SJCRH30 (cell line): ENCODE measurements at regions not wholly inside any gene's neighbourhood (a gene's known extent, or its start where the extent isn't known, plus 50 kb on each side); places are given as distances from the start of the nearest gene placed in this dataset.

Experiments used
- DNase-seq, 2 experiments: peaks; one replicate each; pipeline ENCODE4 v3.0.0-alpha.2; 2015 to 2020
- H3K27ac ChIP-seq: fragments of 250-450 bp; sonication (Bioruptor Pico); 2 replicates; pipeline ENCODE4 v1.5.1; 2020; ENCODE audit warnings: mild to moderate bottlenecking, moderate library complexity
- H3K27me3 ChIP-seq: fragments of 250-450 bp; sonication (Bioruptor Pico); 2 replicates; pipeline ENCODE4 v1.5.1; 2020; ENCODE audit warnings: mild to moderate bottlenecking, moderate library complexity
- H3K36me3 ChIP-seq: fragments of 250-450 bp; sonication (Bioruptor Pico); 2 replicates; pipeline ENCODE4 v1.5.1; 2020; ENCODE audit warnings: mild to moderate bottlenecking, moderate library complexity
- H3K4me1 ChIP-seq: fragments of 250-450 bp; sonication (Bioruptor Pico); 2 replicates; pipeline ENCODE4 v1.5.1; 2020; ENCODE audit warnings: mild to moderate bottlenecking, moderate library complexity
- H3K4me3 ChIP-seq: fragments of 250-450 bp; sonication (Bioruptor Pico); 2 replicates; pipeline ENCODE4 v1.5.1; 2020; ENCODE audit warnings: mild to moderate bottlenecking, moderate library complexity
- H3K9me3 ChIP-seq: fragments of 250-450 bp; sonication (Bioruptor Pico); replicated peaks from 2 replicates; pipeline ENCODE4 v1.5.1; 2020; ENCODE audit warnings: mild to moderate bottlenecking, moderate library complexity

DNA sequence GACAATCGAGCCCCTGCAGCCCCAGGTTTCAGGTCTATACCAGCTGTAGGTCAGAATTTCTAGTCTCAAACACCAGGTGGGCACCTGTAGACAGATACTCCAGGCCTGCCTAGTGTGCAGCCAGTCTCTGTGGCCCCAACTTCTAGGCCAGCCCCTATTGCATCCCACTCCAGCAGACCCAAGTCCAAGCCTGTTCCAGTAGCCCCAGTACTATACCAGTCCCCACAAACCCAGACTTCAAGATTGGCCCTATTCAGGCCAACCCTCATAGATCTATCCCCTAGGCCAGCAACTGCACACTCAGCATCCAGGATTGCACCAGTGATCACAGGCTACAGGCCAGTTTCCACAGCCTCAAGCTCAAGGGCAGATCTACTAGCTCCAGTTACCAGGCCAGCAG is 344.0 kb downstream of the PYDC2 start:
- Histone ChIP-seq H3K9me3 (no peaks in the 10 kb centered on the region), H3K27ac (no peak overlapping the region), H3K36me3 (no peaks in the 10 kb centered on the region), H3K4me1 (no peaks in the 10 kb centered on the region), H3K4me3 (no peak overlapping the region), H3K27me3 (no peaks in the 10 kb centered on the region)
- no peak for DNase-seq

DNA sequence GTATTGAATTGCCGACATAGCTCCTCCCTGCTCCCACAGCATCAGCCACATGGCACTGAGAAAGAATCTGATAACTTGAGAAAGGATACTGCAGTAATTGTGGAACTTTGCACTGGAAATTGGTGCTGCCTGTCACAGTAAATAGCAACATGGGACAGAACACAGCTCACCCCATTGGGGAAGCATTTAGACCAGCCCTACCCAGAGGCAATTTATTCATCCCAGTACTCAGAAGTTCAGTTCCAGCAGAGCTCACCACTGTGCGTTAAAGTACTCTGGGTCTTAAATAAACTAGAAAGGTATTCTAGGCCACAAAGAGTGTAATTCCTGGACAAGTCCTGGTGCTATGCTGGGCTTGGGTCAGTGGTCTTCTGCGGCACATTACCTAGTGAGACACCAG is 347.1 kb downstream of the PYDC2 start:
- H3K4me3 ChIP-seq, result no peak overlapping the region
- H3K27ac ChIP-seq, result no peak overlapping the region
- H3K4me1 ChIP-seq, result no peaks in the 10 kb centered on the region
- H3K27me3 ChIP-seq, result no peaks in the 10 kb centered on the region
- DNase-seq, result no peak
- no peaks in the 10 kb centered on the region for H3K36me3 ChIP-seq
- H3K9me3 ChIP-seq, result no peaks in the 10 kb centered on the region

DNA sequence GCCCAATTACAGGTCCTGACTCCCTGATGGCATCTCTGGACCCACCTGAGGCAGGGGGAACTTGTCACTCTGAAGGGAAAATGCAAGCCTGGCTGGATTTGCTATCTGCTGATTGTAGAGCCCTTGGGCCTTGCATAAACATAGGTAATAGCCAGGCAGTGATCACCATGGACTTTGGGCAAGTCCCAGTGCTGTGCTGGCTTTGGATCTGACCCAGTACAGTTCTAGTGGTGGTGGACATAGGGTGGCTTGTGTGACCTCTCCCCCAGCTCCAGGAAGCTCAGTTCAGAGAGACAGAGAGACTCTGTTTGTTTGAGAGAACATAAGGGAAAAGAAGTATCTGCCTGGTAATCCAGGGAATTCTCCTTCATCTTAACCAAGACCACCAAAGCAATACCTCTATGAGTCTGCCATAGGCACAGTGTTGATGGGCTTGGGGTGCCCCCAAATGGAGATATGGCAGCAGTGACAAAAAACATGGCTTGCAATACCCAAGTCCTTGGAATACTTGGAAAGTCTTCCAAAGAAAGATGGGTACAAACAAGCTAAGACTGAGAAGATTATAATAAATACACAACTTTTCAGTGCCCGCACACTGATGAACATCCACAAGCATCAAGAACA is 348.5 kb downstream of the PYDC2 start:
- H3K36me3 ChIP-seq, result no peaks in the 10 kb centered on the region
- no peaks in the 10 kb centered on the region for H3K27me3 ChIP-seq
- no peaks in the 10 kb centered on the region for H3K9me3 ChIP-seq
- peak in 1 of 2 experiments; percentile 13 for DNase-seq
- H3K4me3 ChIP-seq, result no peak overlapping the region
- no peaks in the 10 kb centered on the region for H3K4me1 ChIP-seq
- H3K27ac ChIP-seq, result no peak overlapping the region

DNA sequence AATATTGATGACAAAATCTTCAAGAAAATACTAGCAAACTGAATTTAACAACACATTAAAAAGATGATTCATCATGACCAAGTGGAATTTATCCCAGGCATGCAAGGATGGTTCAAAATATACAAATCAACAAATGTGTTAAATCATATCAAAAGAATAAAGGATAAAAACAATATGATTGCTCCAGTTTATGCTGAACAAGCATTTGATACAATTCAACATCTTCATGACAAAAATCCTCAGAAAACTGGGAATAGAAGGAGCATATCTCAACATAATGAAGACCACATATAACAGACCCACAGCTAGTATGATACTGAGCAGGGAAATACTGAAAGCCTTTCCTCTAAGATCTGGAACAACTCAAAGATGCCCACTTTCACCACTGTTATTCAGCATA is 352.3 kb downstream of the PYDC2 start:
- no peaks in the 10 kb centered on the region for H3K9me3 ChIP-seq
- no peaks in the 10 kb centered on the region for H3K4me1 ChIP-seq
- DNase-seq, result no peak
- no peaks in the 10 kb centered on the region for H3K27me3 ChIP-seq
- no peak overlapping the region for H3K27ac ChIP-seq
- no peaks in the 10 kb centered on the region for H3K36me3 ChIP-seq
- H3K4me3 ChIP-seq, result no peak overlapping the region

DNA sequence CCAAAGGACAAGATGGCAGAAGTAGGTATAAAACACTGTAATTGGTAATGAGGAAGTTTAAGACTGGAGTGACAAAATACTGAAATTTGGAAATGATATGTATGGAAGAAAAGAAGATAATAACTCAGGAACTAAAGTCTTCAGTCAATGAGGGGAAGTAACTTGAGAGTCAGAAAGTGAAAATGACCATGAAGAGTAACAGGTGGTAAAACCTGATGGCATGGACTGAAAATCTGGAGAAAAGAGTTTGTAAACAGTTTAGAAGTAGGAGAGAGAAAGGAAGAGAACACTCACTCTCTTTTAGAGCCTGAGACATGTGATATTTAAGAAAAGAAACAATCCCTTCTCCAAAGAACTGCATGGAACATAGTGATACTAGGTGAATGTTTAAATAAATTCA is 387.9 kb downstream of the PYDC2 start:
- Histone ChIP-seq H3K4me1 (no peaks in the 10 kb centered on the region), H3K9me3 (no peaks in the 10 kb centered on the region), H3K36me3 (no peaks in the 10 kb centered on the region), H3K27me3 (no peaks in the 10 kb centered on the region), H3K27ac (no peak overlapping the region), H3K4me3 (no peak overlapping the region)
- peak in 1 of 2 experiments; percentile 31 for DNase-seq

DNA sequence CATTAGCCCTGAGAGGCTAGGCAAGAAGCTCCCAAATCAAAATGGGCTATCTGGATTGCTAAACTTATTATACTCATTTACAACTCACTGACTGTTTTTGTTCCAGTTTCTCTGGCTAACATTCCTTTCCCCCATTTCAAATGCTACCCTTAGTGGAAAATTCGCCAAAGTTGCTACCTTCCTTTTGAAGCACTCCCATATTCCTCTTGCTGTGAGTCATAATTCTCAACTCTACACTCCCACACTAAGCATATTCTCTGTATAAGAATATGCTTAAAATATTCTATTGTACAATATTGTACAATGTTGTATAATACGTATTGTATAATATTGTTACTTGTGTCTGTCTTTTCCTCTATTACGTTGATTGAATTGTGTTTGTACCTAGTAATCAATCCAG is 398.6 kb downstream of the PYDC2 start:
- Histone ChIP-seq H3K36me3 (no peaks in the 10 kb centered on the region), H3K27ac (no peak overlapping the region), H3K4me1 (no peaks in the 10 kb centered on the region), H3K4me3 (no peak overlapping the region), H3K9me3 (no peaks in the 10 kb centered on the region), H3K27me3 (no peaks in the 10 kb centered on the region)
- no peak for DNase-seq

DNA sequence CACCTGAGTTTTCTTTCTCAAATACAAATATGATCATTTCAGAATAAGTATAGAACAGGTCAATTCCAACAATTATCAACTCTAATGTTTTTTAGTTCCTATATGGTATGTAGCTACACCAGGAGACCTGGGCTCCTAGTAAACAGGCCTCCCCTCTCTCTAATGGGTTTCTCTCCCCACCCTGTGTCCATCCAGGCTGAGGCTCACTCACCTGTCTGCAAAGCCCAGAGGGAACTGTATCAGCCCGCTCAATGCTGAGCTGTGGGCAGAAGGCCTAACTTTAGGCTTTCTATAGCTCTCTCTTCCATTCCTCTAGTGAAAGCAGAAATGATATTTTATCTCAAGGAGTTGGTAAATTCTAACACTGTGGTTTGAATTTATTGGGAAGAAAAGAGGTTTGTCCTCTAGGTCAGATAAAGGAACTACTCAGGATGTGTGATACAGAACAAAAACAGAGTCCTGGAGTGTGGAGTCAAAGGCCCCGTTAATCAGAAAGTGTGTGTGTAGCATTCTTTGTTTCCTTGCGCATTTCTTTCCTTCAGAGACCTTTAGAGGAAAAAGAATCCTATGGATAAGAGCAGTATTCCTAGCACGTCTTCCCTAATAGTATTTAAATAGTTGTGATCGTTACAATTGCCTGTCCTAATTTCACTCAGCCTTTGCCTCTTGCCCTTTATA is 408.9 kb downstream of the PYDC2 start:
- no peak for DNase-seq
- no peaks in the 10 kb centered on the region for H3K9me3 ChIP-seq
- no peak overlapping the region for H3K27ac ChIP-seq
- H3K4me3 ChIP-seq, result no peak overlapping the region
- no peaks in the 10 kb centered on the region for H3K4me1 ChIP-seq
- H3K36me3 ChIP-seq, result no peaks in the 10 kb centered on the region
- H3K27me3 ChIP-seq, result no peaks in the 10 kb centered on the region

DNA sequence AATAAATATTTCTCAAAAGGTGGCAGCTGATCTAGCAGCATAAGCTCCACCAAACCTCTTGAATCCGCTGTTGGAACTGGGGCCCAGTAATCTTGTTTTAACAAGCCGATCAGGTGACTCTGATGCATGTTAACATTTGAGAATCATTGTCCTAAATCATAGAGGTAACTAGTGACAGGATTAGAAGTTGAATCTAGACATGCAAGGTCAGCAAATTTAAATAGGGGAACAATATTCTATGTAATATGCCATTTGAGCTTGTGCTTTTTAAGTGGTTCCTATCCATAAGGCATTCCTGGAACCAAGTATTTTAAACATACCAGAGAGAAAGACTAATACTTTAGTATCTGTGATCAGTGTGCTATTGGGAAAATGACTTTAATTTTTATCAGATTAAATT is 412.8 kb downstream of the PYDC2 start:
- no peak for DNase-seq
- Histone ChIP-seq H3K9me3 (no peaks in the 10 kb centered on the region), H3K27ac (no peak overlapping the region), H3K27me3 (no peaks in the 10 kb centered on the region), H3K36me3 (no peaks in the 10 kb centered on the region), H3K4me1 (no peaks in the 10 kb centered on the region), H3K4me3 (no peak overlapping the region)

DNA sequence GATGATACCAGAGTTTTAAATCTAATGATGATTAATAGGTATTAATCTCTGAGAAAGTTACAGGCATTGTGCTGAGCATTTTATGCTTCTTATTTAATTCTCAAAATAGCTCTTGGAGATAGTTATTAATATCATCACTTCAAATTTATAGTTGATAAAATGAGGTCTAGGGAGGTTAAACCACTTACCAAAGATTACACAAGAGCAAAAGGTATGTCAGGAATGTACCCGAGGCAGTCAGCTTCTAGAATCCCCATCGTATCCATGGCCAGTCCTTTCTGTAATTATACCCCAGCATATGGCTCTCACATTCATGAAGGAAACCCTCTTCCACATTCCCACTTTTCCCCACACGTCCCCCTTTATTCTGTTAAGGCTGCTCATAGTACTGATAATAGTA is 421.3 kb downstream of the PYDC2 start:
- no peaks in the 10 kb centered on the region for H3K27me3 ChIP-seq
- H3K27ac ChIP-seq, result no peak overlapping the region
- H3K9me3 ChIP-seq, result no peaks in the 10 kb centered on the region
- H3K4me1 ChIP-seq, result peaks cover 4% of the 10 kb centered on the region; the same call in 1 of the 2 replicates
- no peaks in the 10 kb centered on the region for H3K36me3 ChIP-seq
- H3K4me3 ChIP-seq, result no peak overlapping the region
- peak; percentile 3 to 6 for DNase-seq

DNA sequence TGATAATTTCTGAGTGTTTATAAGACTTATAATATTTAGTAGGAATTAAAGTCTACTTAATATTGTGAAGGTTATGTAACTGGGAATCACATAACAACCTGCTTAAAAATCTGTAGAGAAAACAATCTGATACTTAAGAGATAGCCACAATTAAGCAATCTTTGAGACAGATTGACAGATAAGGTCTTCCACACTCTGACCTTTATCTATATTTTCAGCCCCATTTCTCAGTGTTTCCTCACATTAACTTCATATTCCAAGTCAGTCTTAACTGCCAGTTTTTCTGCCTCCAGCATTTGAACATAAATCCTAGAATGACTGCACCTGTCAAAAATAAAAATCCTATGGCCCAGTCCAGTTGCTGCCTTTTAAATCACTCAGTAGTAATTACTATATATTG is 423.2 kb downstream of the PYDC2 start:
- H3K27me3 ChIP-seq, result no peaks in the 10 kb centered on the region
- DNase-seq, result no peak

DNA sequence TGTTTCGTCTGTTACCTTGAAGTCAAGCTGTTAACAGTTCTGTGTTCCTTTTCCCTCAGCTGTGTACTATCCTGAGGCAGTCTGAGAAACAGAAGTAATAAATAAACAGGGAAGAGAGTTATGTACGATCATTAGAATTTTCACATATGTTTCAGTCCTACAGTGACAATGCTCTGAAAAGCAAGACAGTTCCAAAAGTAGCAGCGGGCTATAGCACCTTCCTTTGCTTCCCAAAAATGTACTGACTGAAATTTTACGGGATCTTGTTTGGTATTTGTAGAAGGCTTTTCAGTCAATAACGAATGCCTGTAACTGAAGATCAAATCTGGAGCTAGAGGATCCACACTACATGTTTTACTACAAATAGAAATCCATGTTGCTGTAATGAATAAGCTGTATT is 428.1 kb downstream of the PYDC2 start:
- no peaks in the 10 kb centered on the region for H3K4me1 ChIP-seq
- no peaks in the 10 kb centered on the region for H3K36me3 ChIP-seq
- no peaks in the 10 kb centered on the region for H3K27me3 ChIP-seq
- H3K9me3 ChIP-seq, result no peaks in the 10 kb centered on the region
- no peak overlapping the region for H3K4me3 ChIP-seq
- no peak for DNase-seq
- no peak overlapping the region for H3K27ac ChIP-seq

More for the DNA sequence above, 423.2 kb downstream of the PYDC2 start:
- Histone ChIP-seq H3K4me3 (no peak overlapping the region), H3K27ac (no peak overlapping the region), H3K9me3 (no peaks in the 10 kb centered on the region), H3K4me1 (peaks cover 4% of the 10 kb centered on the region; the same call in 1 of the 2 replicates), H3K36me3 (no peaks in the 10 kb centered on the region)

DNA sequence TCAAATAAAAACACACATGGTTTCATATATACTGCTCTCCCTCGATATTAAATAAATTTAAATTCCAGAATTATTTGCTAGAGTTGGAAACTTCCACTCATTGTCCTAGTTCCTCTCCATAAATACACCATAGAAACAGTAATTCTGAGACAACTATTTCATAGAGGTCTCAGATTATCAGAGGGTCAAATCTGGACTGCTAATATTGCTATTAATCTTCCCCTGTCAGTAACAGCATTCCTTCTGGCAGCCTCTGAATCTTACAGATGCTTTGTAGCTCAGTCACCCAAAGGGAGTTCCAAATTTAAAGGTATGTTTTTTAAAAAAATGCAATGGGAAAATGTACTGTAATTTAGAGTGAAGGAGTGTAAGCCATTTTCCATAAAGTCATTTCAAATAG is 428.8 kb downstream of the PYDC2 start:
- no peak overlapping the region for H3K4me3 ChIP-seq
- H3K4me1 ChIP-seq, result no peaks in the 10 kb centered on the region
- H3K36me3 ChIP-seq, result no peaks in the 10 kb centered on the region
- no peaks in the 10 kb centered on the region for H3K27me3 ChIP-seq
- H3K27ac ChIP-seq, result no peak overlapping the region
- no peaks in the 10 kb centered on the region for H3K9me3 ChIP-seq
- no peak for DNase-seq

DNA sequence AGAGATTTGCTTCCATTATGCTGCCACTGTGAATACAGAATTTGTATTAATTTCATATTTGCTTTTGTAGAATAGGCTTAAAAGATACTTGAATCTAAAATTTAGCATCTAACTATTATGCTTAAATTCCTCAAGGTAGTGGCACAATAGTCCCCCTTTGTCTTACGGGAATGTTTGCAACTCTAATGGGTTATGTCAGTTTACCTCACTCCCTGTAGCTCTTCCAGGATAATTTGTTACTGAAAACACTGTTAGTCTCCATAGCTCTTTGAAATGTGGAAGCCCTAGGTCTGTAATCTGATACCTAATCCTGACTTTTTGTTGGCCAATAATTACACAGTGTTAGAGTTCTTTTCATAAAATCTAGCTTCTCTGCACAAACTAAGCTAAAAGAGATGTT is 433.4 kb downstream of the PYDC2 start:
- Histone ChIP-seq H3K4me3 (no peak overlapping the region), H3K27ac (no peak overlapping the region), H3K36me3 (no peaks in the 10 kb centered on the region), H3K27me3 (no peaks in the 10 kb centered on the region), H3K4me1 (no peaks in the 10 kb centered on the region), H3K9me3 (no peaks in the 10 kb centered on the region)
- DNase-seq, result no peak

DNA sequence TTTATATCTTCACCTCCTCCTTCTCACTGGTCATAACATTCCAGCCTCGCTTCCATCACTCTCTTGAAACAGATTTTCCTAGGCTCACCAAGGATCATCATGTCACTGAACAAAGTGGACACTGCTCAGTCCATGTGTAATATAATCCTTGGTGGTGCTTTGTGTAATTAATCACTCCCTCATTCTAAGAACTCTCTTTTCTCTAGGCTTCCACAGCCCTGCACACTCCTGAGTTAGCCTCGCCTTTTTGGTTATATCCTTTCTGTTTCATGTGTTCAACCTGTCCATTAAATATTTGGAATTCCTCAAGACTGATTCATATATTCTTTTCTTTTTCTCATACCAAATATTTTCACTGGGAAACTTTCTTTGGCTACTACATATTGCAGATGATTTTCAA is 440.8 kb downstream of the PYDC2 start:
- H3K27me3 ChIP-seq, result no peaks in the 10 kb centered on the region
- DNase-seq, result no peak
- H3K36me3 ChIP-seq, result no peaks in the 10 kb centered on the region
- no peak overlapping the region for H3K27ac ChIP-seq
- no peaks in the 10 kb centered on the region for H3K9me3 ChIP-seq
- no peaks in the 10 kb centered on the region for H3K4me1 ChIP-seq
- H3K4me3 ChIP-seq, result no peak overlapping the region

DNA sequence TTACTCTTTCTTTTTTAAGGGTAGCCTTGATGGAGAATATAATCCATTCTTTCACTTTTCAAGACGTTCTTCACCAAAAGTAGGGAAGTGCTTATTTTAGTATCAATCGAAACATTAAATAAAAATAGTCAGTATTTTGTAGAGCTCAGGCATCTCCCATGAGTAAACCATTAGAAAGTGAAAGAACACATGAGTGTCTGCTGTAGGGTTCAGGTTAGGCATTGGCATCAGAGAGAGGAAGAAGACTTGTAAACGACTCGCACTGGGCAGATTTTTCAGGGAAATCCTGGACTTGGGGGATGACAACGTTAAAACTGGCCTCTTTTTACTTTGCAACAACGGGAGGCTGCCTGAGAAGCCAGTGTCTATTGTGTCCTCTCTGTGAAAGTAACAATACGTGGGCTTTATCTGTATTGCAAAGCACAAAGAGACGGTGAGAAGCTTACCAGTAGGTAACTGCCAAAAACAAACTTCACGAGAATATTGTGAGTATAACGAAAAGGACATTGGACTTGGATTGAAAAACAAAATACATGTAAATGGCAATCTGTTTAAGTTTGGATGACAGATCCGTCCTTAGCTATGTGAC is 451.7 kb downstream of the PYDC2 start:
- Histone ChIP-seq H3K27ac (no peak overlapping the region), H3K9me3 (no peaks in the 10 kb centered on the region), H3K4me1 (no peaks in the 10 kb centered on the region), H3K36me3 (no peaks in the 10 kb centered on the region), H3K4me3 (no peak overlapping the region), H3K27me3 (no peaks in the 10 kb centered on the region)
- DNase-seq, result no peak

DNA sequence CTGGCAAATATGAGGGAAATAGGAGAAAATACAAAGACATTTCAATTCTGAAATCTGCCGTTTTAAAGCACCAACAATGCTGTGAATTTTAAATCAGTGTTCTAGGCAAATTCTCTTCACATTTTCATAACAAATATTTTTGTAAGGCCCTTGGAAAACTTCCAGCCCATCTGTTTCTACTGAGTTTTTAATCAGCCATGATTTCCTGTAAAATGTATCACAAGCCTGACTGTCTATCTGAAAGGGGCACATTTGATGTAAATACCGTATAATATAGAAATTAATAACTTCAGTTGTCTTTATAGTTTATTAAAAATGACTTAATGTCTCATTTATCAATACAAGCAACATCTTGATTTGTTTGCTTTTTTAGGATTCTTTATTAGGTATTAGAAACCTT is 454.7 kb downstream of the PYDC2 start:
- H3K36me3 ChIP-seq, result no peaks in the 10 kb centered on the region
- no peak overlapping the region for H3K27ac ChIP-seq
- H3K4me1 ChIP-seq, result no peaks in the 10 kb centered on the region
- no peaks in the 10 kb centered on the region for H3K27me3 ChIP-seq
- DNase-seq, result no peak
- H3K4me3 ChIP-seq, result no peak overlapping the region
- H3K9me3 ChIP-seq, result no peaks in the 10 kb centered on the region
